Activated T-cell treated with anti-CD3 and anti-CD28 coated beads, Interleukin-2, amount 50 U/mL, for 72 hours (primary cell): ENCODE measurements at regions not wholly inside any gene's neighbourhood (a gene's known extent, or its start where the extent isn't known, plus 50 kb on each side); places are given as distances from the start of the nearest gene placed in this dataset.

Source experiments
- ATAC-seq, 2 donors: fragments of 150-1000 bp; cut with Tn5 transposase; replicated peaks in 1 of 2; 2 replicates each; pipeline ENCODE4 v1.10.0; 2021; ENCODE audit warnings: moderate library complexity in 2 of 2, mild to moderate bottlenecking in 1 of 2
- DNase-seq, 2 donors: peaks; one replicate each; pipeline ENCODE4 v3.0.0; 2021 to 2022; ENCODE audit warnings: mixed read lengths in 1 of 2
- H3K27ac Mint-ChIP-seq: one replicate; pipeline ENCODE4 v1.8.0; 2022; ENCODE audit warnings: mild to moderate bottlenecking, moderate library complexity, mixed read lengths
- H3K27me3 Mint-ChIP-seq: one replicate; pipeline ENCODE4 v1.8.0; 2022; ENCODE audit warnings: low read depth, mixed read lengths
- H3K36me3 Mint-ChIP-seq, 2 donors: one replicate each; pipeline ENCODE4 v1.8.0; 2022; ENCODE audit warnings: mixed read lengths in 2 of 2, mild to moderate bottlenecking in 1 of 2; ENCODE audit not compliant: insufficient read depth in 2 of 2
- H3K4me1 Mint-ChIP-seq: one replicate; pipeline ENCODE4 v1.8.0; 2022; ENCODE audit warnings: low read depth, mixed read lengths
- H3K4me3 Mint-ChIP-seq, 2 donors: one replicate each; pipeline ENCODE4 v1.8.0; 2022; ENCODE audit warnings: mild to moderate bottlenecking in 2 of 2, mixed read lengths in 2 of 2, moderate library complexity in 2 of 2
- H3K9me3 Mint-ChIP-seq, 2 donors: one replicate each; pipeline ENCODE4 v1.8.0; 2022; ENCODE audit warnings: mixed read lengths in 2 of 2

GRCh38 chr14:105850853-105851581, 324.6 kb downstream of the TMEM121 start:
- Mint-ChIP-seq H3K4me3 (no peak overlapping the region), H3K27me3 (no peaks in the 10 kb centered on the region), H3K27ac (no peak overlapping the region), H3K4me1 (no peaks in the 10 kb centered on the region), H3K36me3 (no peaks in the 10 kb centered on the region), H3K9me3 (no peaks in the 10 kb centered on the region)
- ATAC-seq (no peak), DNase-seq (no peak)

GRCh38 chr14:105851716-105852377, 325.5 kb downstream of the TMEM121 start:
- Mint-ChIP-seq H3K27ac (no peak overlapping the region), H3K36me3 (no peaks in the 10 kb centered on the region), H3K9me3 (no peaks in the 10 kb centered on the region), H3K27me3 (no peaks in the 10 kb centered on the region), H3K4me3 (no peak overlapping the region), H3K4me1 (no peaks in the 10 kb centered on the region)
- ATAC-seq, result no peak
- DNase-seq, result no peak

DNA sequence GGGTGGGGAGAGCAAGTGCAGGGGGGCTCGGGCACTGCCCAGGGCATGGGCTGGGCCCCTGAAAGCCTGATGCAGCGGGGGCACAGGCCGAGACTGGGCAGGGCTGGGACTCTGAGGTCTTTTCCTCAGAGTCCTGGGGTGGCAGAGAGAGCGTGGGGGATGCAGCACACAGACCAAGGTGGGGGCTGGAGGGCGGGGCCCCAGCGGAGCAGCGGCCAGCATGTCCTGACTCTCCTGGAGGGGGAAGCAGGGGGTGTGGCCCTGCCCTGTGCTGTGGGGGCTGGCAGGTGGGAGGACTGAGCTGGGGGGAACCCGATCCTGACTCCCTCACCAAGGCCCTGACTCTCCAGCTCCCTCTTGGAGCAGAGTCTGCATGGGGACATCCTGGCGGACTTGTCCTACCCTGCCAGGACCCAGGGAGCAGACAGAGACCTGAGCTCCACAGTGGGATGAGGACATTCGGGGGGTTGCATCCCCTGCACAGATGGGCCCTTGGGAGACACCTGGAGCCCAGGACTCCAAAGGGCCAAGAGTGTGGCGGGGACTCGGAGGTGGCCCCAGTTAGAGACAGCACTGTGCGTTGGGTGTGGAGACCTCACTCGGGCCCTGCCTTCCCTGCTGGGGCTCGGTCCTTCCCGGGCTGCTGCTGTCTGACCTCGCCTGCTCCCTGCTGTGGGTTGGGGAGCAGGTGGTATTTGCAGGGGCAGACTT, 326.1 kb downstream of the TMEM121 start:
- H3K9me3 Mint-ChIP-seq, result no peaks in the 10 kb centered on the region
- no peak for ATAC-seq
- no peaks in the 10 kb centered on the region for H3K36me3 Mint-ChIP-seq
- H3K27me3 Mint-ChIP-seq, result no peaks in the 10 kb centered on the region
- H3K4me3 Mint-ChIP-seq, result no peak overlapping the region
- no peak overlapping the region for H3K27ac Mint-ChIP-seq
- H3K4me1 Mint-ChIP-seq, result no peaks in the 10 kb centered on the region
- DNase-seq, result no peak

- ATAC-seq (no peak), DNase-seq (no peak)
- no peak overlapping the region for H3K4me3 Mint-ChIP-seq
- no peaks in the 10 kb centered on the region for H3K4me1 Mint-ChIP-seq
- no peaks in the 10 kb centered on the region for H3K9me3 Mint-ChIP-seq
- H3K27me3 Mint-ChIP-seq, result no peaks in the 10 kb centered on the region
- no peaks in the 10 kb centered on the region for H3K36me3 Mint-ChIP-seq
- no peak overlapping the region for H3K27ac Mint-ChIP-seq
Measured at GRCh38 chr14:105853089-105853906, 326.9 kb downstream of the TMEM121 start.

GRCh38 chr14:105853907-105854599, 327.7 kb downstream of the TMEM121 start:
- no peaks in the 10 kb centered on the region for H3K4me1 Mint-ChIP-seq
- no peak for DNase-seq
- no peaks in the 10 kb centered on the region for H3K36me3 Mint-ChIP-seq
- no peak for ATAC-seq
- no peak overlapping the region for H3K4me3 Mint-ChIP-seq
- no peak overlapping the region for H3K27ac Mint-ChIP-seq
- H3K27me3 Mint-ChIP-seq, result no peaks in the 10 kb centered on the region
- no peaks in the 10 kb centered on the region for H3K9me3 Mint-ChIP-seq

DNA sequence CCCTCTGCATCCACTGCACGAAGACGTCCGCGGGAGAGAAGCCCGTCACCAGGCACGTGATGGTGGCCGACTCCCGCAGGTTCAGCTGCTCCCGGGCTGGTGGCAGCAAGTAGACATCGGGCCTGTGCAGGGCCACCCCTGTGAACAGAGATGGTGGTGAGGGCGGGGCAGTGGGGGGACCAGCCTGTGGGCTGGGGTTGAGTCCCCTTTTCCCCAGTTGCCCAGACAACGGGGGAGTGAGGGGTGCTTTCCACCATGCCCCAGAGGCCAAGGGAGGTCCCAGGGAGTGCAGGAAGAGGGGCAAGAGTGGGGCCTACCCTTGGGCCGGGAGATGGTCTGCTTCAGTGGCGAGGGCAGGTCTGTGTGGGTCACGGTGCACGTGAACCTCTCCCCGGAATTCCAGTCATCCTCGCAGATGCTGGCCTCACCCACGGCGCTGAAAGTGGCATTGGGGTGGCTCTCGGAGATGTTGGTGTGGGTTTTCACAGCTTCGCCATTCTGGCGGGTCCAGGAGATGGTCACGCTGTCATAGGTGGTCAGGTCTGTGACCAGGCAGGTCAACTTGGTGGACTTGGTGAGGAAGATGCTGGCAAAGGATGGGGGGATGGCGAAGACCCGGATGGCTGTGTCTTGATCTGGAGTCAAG, 328.3 kb downstream of the TMEM121 start:
- H3K4me3 Mint-ChIP-seq, result no peak overlapping the region
- DNase-seq, result no peak
- H3K27me3 Mint-ChIP-seq, result no peaks in the 10 kb centered on the region
- H3K27ac Mint-ChIP-seq, result no peak overlapping the region
- ATAC-seq, result no peak
- H3K4me1 Mint-ChIP-seq, result no peaks in the 10 kb centered on the region
- H3K9me3 Mint-ChIP-seq, result no peaks in the 10 kb centered on the region
- no peaks in the 10 kb centered on the region for H3K36me3 Mint-ChIP-seq

DNA sequence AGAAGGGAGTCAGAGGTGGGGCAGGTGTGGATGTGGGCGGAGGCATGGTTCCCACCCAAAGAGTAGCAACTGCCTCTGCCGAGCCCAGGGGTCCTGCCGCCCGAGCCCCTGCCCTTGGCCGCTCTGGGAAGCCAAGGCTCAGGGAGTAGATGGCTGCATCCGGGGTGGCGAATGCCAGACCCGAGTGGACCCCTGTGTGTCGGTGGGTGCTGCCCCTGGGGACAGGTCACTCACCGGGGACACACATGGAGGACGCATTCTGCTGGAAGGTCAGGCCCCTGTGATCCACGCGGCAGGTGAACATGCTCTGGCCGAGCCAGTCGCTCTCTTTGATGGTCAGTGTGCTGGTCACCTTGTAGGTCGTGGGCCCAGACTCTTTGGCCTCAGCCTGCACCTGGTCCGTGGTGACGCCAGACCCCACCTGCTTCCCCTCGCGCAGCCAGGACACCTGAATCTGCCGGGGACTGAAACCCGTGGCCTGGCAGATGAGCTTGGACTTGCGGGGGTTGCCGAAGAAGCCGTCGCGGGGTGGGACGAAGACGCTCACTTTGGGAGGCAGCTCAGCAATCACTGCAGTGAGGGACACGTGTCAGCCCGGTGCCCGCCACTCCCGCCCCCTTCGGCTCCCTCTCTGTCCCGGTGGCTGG, 329.0 kb downstream of the TMEM121 start:
- ATAC-seq (no peak), DNase-seq (no peak)
- Mint-ChIP-seq H3K27ac (no peak overlapping the region), H3K9me3 (no peaks in the 10 kb centered on the region), H3K4me3 (no peak overlapping the region), H3K27me3 (no peaks in the 10 kb centered on the region), H3K4me1 (no peaks in the 10 kb centered on the region), H3K36me3 (no peaks in the 10 kb centered on the region)

GRCh38 chr14:105855893-105856675, 329.7 kb downstream of the TMEM121 start:
- no peak for DNase-seq
- Mint-ChIP-seq H3K9me3 (no peaks in the 10 kb centered on the region), H3K36me3 (no peaks in the 10 kb centered on the region), H3K27me3 (peaks cover 4% of the 10 kb centered on the region), H3K27ac (no peak overlapping the region), H3K4me3 (no peak overlapping the region), H3K4me1 (peaks cover 6% of the 10 kb centered on the region)
- no peak for ATAC-seq

- H3K9me3 Mint-ChIP-seq, result no peaks in the 10 kb centered on the region
- no peak overlapping the region for H3K4me3 Mint-ChIP-seq
- no peak for DNase-seq
- H3K36me3 Mint-ChIP-seq, result no peaks in the 10 kb centered on the region
- peaks cover 9% of the 10 kb centered on the region for H3K27me3 Mint-ChIP-seq
- no peak overlapping the region for H3K27ac Mint-ChIP-seq
- no peak for ATAC-seq
- H3K4me1 Mint-ChIP-seq, result peaks cover 13% of the 10 kb centered on the region
Measured at GRCh38 chr14:105856676-105857219, 330.4 kb downstream of the TMEM121 start.

GRCh38 chr14:105857220-105857825, 330.9 kb downstream of the TMEM121 start:
- Mint-ChIP-seq H3K27me3 (peaks cover 9% of the 10 kb centered on the region), H3K9me3 (no peaks in the 10 kb centered on the region), H3K27ac (no peak overlapping the region), H3K4me3 (no peak overlapping the region), H3K36me3 (no peaks in the 10 kb centered on the region), H3K4me1 (peaks cover 19% of the 10 kb centered on the region)
- DNase-seq, result no peak
- ATAC-seq, result no peak
